ENCODE measurements at regions not wholly inside any gene's neighbourhood (a gene's known extent, or its start where the extent isn't known, plus 50 kb on each side); places are given as distances from the start of the nearest gene placed in this dataset.

DNA sequence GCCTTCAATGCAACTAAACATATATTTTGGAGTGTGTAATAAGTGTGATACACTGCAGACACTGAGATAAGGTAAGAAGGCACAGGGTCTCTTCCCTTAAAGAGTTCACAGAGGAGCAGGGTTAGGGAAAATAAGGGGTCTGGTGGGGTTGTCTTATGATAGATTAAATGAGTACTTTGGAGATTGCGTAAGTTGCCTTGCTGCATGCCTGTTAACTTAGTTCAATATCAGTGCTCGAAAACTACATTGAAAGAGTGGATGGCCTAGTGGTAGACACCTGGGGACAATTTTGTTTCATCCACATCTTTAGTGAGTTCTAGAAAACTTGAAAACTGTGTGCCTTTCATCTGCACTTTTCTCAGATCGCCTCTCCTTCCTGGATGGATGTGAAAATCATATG lies 123.2 kb upstream of the BTBD3 start:
- Histone ChIP-seq H3K27me3 (no peaks in the 10 kb centered on the region), H3K4me3 (no peak overlapping the region), H3K36me3 (no peaks in the 10 kb centered on the region), H3K27ac (no peak overlapping the region), H3K4me1 (no peaks in the 10 kb centered on the region), H3K9me3 (no peaks in the 10 kb centered on the region)
- TF ChIP-seq, protein P1, sequence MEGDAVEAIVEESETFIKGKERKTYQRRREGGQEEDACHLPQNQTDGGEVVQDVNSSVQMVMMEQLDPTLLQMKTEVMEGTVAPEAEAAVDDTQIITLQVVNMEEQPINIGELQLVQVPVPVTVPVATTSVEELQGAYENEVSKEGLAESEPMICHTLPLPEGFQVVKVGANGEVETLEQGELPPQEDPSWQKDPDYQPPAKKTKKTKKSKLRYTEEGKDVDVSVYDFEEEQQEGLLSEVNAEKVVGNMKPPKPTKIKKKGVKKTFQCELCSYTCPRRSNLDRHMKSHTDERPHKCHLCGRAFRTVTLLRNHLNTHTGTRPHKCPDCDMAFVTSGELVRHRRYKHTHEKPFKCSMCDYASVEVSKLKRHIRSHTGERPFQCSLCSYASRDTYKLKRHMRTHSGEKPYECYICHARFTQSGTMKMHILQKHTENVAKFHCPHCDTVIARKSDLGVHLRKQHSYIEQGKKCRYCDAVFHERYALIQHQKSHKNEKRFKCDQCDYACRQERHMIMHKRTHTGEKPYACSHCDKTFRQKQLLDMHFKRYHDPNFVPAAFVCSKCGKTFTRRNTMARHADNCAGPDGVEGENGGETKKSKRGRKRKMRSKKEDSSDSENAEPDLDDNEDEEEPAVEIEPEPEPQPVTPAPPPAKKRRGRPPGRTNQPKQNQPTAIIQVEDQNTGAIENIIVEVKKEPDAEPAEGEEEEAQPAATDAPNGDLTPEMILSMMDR (IDR thresholded peaks at IDR 0.05): no peak
- DNase-seq (no peak), ATAC-seq (no peak)
- intact Hi-C loops (cut with DNase I): no loop called here

DNA sequence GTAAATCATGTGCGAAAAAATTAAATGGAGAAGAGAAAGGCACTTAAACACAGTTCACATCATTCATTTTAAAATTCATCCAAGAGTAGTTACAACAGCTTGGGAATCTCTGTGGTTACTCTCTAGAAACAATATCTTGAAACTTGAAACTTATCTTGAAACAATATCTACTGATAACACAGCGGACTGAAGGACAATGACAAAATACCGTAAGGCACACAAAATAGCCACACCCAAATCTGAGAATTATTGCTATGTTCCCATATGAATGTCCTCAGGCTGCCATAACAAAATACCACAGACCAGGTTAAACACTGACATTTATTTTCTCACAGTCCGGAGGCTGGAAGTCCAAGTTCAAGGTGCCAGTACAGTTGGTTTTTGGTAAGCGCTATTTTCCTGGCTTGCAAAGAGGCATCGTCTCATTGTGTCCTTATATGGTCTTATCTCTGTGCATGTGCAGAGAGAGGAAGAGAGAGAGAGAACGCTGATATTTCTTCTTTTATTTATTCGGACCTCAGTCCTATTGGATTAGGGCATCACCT lies 122.5 kb upstream of the BTBD3 start:
- Histone ChIP-seq H3K27ac (no peak overlapping the region), H3K4me1 (no peaks in the 10 kb centered on the region), H3K27me3 (no peaks in the 10 kb centered on the region), H3K36me3 (no peaks in the 10 kb centered on the region), H3K9me3 (no peaks in the 10 kb centered on the region), H3K4me3 (no peak overlapping the region)
- DNase-seq (no peak), ATAC-seq (no peak)
- TF ChIP-seq, protein P1 (IDR thresholded peaks at IDR 0.05): no peak
- intact Hi-C loops (cut with DNase I): no loop called here

DNA sequence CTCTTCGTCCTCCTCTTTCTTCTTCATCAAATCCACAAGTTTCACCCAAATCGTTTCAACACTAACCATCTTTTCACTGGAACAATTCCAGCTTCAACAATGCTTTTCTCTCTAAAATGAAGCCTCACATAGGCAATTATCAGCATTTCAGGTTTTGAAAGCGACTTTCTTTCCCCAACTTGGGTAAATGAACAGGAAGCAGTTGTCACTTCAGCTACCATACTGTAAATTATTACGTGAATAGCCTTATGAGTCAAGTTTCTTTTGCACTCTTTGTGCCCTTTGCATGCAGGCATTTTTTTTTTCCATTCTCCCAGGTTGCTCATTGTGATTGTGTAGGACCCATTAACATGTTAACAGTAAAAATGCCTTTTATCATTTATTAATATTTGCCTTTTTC lies 121.7 kb upstream of the BTBD3 start:
- TF ChIP-seq, protein P1 (IDR thresholded peaks at IDR 0.05): no peak
- intact Hi-C loops (cut with DNase I): no loop called here
- no peaks in the 10 kb centered on the region for H3K9me3 ChIP-seq
- no peak overlapping the region for H3K27ac ChIP-seq
- H3K4me3 ChIP-seq: no peak overlapping the region
- H3K4me1 ChIP-seq: no peaks in the 10 kb centered on the region
- H3K27me3 ChIP-seq: no peaks in the 10 kb centered on the region
- H3K36me3 ChIP-seq: no peaks in the 10 kb centered on the region
- ATAC-seq (no peak), DNase-seq (no peak)

DNA sequence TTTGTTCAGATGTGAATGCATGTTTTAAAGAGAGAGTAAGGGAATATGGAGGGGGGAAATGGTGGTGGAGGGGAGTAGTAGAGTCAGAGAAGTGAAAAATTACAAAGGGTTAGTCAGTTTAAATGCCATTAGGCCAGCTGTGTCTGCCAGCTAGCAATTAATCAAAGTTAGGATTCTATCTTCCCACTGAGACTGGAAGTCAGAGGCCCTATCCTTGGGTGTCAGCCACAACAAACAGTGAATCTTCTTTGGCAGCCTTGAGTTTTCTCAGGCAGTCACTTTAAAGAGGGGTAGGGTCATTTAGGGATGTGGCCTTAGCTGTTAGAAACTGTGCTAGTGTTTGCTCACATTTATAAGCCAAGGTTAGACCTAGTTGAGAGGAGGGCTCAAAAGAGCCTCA lies 120.5 kb upstream of the BTBD3 start:
- TF ChIP-seq, protein P1 (IDR thresholded peaks at IDR 0.05): no peak
- H3K27ac ChIP-seq: no peak overlapping the region
- H3K9me3 ChIP-seq: no peaks in the 10 kb centered on the region
- ATAC-seq (no peak), DNase-seq (no peak)
- intact Hi-C loops (cut with DNase I): no loop called here
- H3K27me3 ChIP-seq: no peaks in the 10 kb centered on the region
- H3K4me3 ChIP-seq: no peak overlapping the region
- no peaks in the 10 kb centered on the region for H3K4me1 ChIP-seq
- H3K36me3 ChIP-seq: no peaks in the 10 kb centered on the region

DNA sequence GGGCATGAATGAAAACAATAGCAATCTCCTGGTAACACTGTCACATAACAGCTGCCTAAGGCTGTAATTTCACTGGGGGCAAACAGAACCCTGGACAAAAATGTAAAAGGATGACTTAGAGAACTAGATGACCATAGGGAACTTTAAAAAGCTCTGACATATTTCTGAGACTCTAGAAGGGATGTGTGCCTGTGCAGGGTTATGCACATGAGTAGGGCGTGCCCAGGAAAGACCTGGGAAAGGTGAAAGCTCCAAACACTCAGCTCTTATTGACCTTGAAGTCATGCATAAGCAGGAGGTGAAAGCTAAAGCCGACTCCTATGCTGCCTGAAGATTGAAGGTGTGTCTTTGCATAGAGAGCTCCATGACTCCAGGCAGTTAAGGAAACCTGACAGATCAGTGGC lies 118.4 kb upstream of the BTBD3 start:
- no peak for DNase-seq
- no peaks in the 10 kb centered on the region for H3K27me3 ChIP-seq
- no peaks in the 10 kb centered on the region for H3K36me3 ChIP-seq
- H3K4me3 ChIP-seq: no peak overlapping the region
- no peak overlapping the region for H3K27ac ChIP-seq
- no peaks in the 10 kb centered on the region for H3K4me1 ChIP-seq
- TF ChIP-seq, protein P1 (IDR thresholded peaks at IDR 0.05): no peak
- intact Hi-C loops (cut with DNase I): no loop called here
- ATAC-seq: peak; percentile 44
- no peaks in the 10 kb centered on the region for H3K9me3 ChIP-seq
